ENCODE measurements at regions not wholly inside any gene's neighbourhood (a gene's known extent, or its start where the extent isn't known, plus 50 kb on each side); places are given as distances from the start of the nearest gene placed in this dataset.

- TF ChIP-seq ZFP36 (IDR thresholded peaks at IDR 0.05; ENCODE audit: borderline replicate concordance, low read depth, low read length, partially characterized antibody) (no peak), RBM39 (IDR thresholded peaks at IDR 0.05; ENCODE audit: low read depth, low read length, poor library complexity, severe bottlenecking) (no peak), SIN3B (IDR thresholded peaks at IDR 0.05; ENCODE audit: low read length) (no peak), ZNF891 (CRISPR knock-in tag; IDR thresholded peaks at IDR 0.05) (no peak), BRD4 (CRISPR knock-in tag; IDR thresholded peaks at IDR 0.05) (no peak), CBX2 (IDR thresholded peaks at IDR 0.05; ENCODE audit: low read depth, low read length) (no peak), CBX2 (CRISPR knock-in tag; IDR thresholded peaks at IDR 0.05; ENCODE audit: low read depth) (no peak), RBAK (CRISPR knock-in tag; IDR thresholded peaks at IDR 0.05) (no peak)
These were observed 86.9 kb upstream of the PRR23E start (continued) for GRCh38 chr3:127106053-127106452.

DNA sequence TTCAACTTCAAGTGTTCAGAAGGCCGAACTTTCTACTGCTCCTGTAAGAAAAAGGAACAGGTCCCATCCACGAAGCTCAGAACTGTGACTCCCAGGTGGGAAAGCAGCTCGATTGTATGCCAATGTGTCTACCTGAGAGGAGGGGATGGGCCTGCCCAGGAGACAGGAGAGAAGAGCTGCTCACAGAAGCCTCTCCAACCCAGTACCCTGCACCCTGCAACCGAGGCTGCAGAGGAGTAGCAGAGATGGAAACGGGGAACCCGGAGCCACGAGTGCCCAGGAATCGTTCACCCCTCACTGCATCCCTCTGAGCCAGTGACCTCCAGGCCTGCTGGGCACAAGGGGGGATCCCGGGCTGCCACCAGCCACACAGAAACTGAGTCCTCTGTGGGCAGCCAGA lies 86.5 kb upstream of the PRR23E start:
- FAIRE-seq, result no peak
- H3K4me2 ChIP-seq (ENCODE audit: low read depth, low read length), result no peak overlapping the region
- intact Hi-C loops (cut with micrococcal nuclease; ENCODE audit: unreplicated experiment) (no loop called here), in situ Hi-C loops (cut with HindIII; ENCODE audit: extremely low pct_ligation_motif_present, low pct_unique_long_range_greater_than_20kb) (no loop called here)
- H3K4me3 ChIP-seq (replicated peaks in 1 of 3; ENCODE audit: insufficient read depth in 1 of 3, low read depth in 2 of 3, low read length in 3 of 3), result no peak overlapping the region
- no peak overlapping the region for H3K27ac ChIP-seq (ENCODE audit: extremely low read length, insufficient read depth, low read length)
- CTCF ChIA-PET (ENCODE audit: low intra/inter-chr PET ratio, low total read pairs), result no interaction called here
- H3K27me3 ChIP-seq (ENCODE audit: control insufficient read depth in 1 of 2, insufficient read depth in 2 of 2, low read length in 2 of 2), result peaks cover 4 to 64% of the 10 kb centered on the region in 2 experiments
- no peak overlapping the region for H2AFZ ChIP-seq (ENCODE audit: low read length)
- POLR2A ChIA-PET, result no interaction called here
- no peak for DNase-seq (ENCODE audit: low spot score)
- H4K20me1 ChIP-seq (ENCODE audit: insufficient read depth, low read length), result no peaks in the 10 kb centered on the region
- H3K79me2 ChIP-seq (ENCODE audit: insufficient read depth, low read length), result no peaks in the 10 kb centered on the region
- no TSS peak for BruUV-seq (replicated peaks)
- H3K4me1 ChIP-seq (ENCODE audit: insufficient read depth, low read length), result no peaks in the 10 kb centered on the region
- no peak overlapping the region for H3K9ac ChIP-seq (ENCODE audit: insufficient read depth, low read depth, low read length)
- ATAC-seq, result no peak
- WGBS (ENCODE audit: low lambda C conversion rate), result 0% methylated on average over 4 of the region's 9 CpGs
- peaks cover 5% of the 10 kb centered on the region for H3K9me3 ChIP-seq (ENCODE audit: low read length)
- no peaks in the 10 kb centered on the region for H3K36me3 ChIP-seq (replicated peaks in 1 of 2; ENCODE audit: control insufficient read depth in 1 of 2, insufficient read depth in 2 of 2, low read length in 2 of 2)
- TF ChIP-seq ZNF619 (CRISPR knock-in tag; IDR thresholded peaks at IDR 0.05) (no peak), RBM22 (optimal IDR thresholded peaks at IDR 0.05; ENCODE audit: low read length) (no peak), ZNF552 (CRISPR knock-in tag; IDR thresholded peaks at IDR 0.05; ENCODE audit: borderline replicate concordance) (no peak), ZKSCAN5 (CRISPR knock-in tag; IDR thresholded peaks at IDR 0.05) (no peak), ZNF644 (CRISPR knock-in tag; IDR thresholded peaks at IDR 0.05; ENCODE audit: low read depth) (no peak), SIN3B (IDR thresholded peaks at IDR 0.05; ENCODE audit: low read length) (no peak), ZNF556 (CRISPR knock-in tag; IDR thresholded peaks at IDR 0.05; ENCODE audit: borderline replicate concordance) (no peak), SATB2 (CRISPR knock-in tag; IDR thresholded peaks at IDR 0.05) (no peak)
- TF ChIP-seq, protein P1, sequence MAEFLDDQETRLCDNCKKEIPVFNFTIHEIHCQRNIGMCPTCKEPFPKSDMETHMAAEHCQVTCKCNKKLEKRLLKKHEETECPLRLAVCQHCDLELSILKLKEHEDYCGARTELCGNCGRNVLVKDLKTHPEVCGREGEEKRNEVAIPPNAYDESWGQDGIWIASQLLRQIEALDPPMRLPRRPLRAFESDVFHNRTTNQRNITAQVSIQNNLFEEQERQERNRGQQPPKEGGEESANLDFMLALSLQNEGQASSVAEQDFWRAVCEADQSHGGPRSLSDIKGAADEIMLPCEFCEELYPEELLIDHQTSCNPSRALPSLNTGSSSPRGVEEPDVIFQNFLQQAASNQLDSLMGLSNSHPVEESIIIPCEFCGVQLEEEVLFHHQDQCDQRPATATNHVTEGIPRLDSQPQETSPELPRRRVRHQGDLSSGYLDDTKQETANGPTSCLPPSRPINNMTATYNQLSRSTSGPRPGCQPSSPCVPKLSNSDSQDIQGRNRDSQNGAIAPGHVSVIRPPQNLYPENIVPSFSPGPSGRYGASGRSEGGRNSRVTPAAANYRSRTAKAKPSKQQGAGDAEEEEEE (CRISPR knock-in tag; IDR thresholded peaks at IDR 0.05; ENCODE audit: borderline replicate concordance), result no peak
- TF ChIP-seq, protein P2, sequence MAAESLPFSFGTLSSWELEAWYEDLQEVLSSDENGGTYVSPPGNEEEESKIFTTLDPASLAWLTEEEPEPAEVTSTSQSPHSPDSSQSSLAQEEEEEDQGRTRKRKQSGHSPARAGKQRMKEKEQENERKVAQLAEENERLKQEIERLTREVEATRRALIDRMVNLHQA (CRISPR knock-in tag; IDR thresholded peaks at IDR 0.05), result no peak
